Bronchial epithelial cell (primary cell): ENCODE measurements at regions not wholly inside any gene's neighbourhood (a gene's known extent, or its start where the extent isn't known, plus 50 kb on each side); places are given as distances from the start of the nearest gene placed in this dataset.

Source experiments
- DNase-seq: peaks from one replicate; pipeline ENCODE4 v3.0.0-alpha.2; 2010; ENCODE audit warnings: low read depth
- FAIRE-seq: peaks from 2 replicates; lab custom pipeline; 2011; peaks lifted over from hg19 to GRCh38; lab: Jason Lieb, UNC
- H3K27me3 ChIP-seq: 2 replicates; pipeline ENCODE4 v1.5.1; 2011; ENCODE audit warnings: low read length; ENCODE audit not compliant: control insufficient read depth, insufficient read depth
- H3K36me3 ChIP-seq: 2 replicates; pipeline ENCODE4 v1.5.1; 2011; ENCODE audit warnings: low read length; ENCODE audit not compliant: control insufficient read depth, insufficient read depth
- H3K4me3 ChIP-seq: 2 replicates; pipeline ENCODE4 v1.5.1; 2011; ENCODE audit warnings: mild to moderate bottlenecking, low read depth, low read length, control low read depth
- TF ChIP-seq, protein P1 (sequence below): IDR thresholded peaks from 2 replicates; pipeline ENCODE4 v1.5.1; 2011; ENCODE audit warnings: mild to moderate bottlenecking, moderate library complexity, low read length, control low read depth, inconsistent platforms; ENCODE audit not compliant: insufficient read depth, severe bottlenecking

GRCh38 chr16:87552072-87552718, 50.1 kb upstream of the JPH3 start:
- no peak overlapping the region for H3K4me3 ChIP-seq
- no peak for FAIRE-seq

GRCh38 chr16:87551487-87551886, 50.8 kb upstream of the JPH3 start:
- no peak for DNase-seq
- no peak for FAIRE-seq

More at GRCh38 chr16:87552072-87552718, 50.1 kb upstream of the JPH3 start:
- Histone ChIP-seq H3K36me3 (no peaks in the 10 kb centered on the region), H3K27me3 (peaks cover 3% of the 10 kb centered on the region)
- DNase-seq, result no peak
- TF ChIP-seq, protein P1, sequence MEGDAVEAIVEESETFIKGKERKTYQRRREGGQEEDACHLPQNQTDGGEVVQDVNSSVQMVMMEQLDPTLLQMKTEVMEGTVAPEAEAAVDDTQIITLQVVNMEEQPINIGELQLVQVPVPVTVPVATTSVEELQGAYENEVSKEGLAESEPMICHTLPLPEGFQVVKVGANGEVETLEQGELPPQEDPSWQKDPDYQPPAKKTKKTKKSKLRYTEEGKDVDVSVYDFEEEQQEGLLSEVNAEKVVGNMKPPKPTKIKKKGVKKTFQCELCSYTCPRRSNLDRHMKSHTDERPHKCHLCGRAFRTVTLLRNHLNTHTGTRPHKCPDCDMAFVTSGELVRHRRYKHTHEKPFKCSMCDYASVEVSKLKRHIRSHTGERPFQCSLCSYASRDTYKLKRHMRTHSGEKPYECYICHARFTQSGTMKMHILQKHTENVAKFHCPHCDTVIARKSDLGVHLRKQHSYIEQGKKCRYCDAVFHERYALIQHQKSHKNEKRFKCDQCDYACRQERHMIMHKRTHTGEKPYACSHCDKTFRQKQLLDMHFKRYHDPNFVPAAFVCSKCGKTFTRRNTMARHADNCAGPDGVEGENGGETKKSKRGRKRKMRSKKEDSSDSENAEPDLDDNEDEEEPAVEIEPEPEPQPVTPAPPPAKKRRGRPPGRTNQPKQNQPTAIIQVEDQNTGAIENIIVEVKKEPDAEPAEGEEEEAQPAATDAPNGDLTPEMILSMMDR, result no peak

DNA sequence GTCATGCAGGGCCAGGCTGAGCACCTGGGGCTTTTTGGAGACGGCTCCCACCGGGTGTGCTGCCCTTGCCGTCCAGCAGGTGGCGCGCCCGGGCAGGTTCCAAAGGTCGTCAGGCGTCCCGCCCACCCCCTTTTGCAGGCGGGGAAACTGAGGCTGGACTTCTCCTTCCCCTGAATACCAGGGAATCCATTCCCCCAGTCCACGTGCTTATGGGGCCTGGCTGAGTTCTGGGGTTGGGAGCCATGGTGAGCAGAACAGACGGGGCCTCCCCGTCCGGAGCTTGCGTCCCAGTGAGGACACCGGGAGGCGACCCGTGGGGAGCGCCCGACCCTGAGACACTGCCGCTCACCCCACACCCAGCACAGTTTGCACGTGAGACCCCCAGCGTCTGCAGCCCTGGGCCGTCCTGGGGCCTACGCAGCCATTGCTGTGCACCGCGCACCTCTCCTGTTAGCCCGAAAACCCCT, 51.8 kb upstream of the JPH3 start:
- Histone ChIP-seq H3K27me3 (peaks cover 3% of the 10 kb centered on the region), H3K4me3 (no peak overlapping the region), H3K36me3 (no peaks in the 10 kb centered on the region)
- FAIRE-seq, result no peak
- no peak for DNase-seq
- TF ChIP-seq, protein P1, result peak; percentile 91

More at GRCh38 chr16:87551487-87551886, 50.8 kb upstream of the JPH3 start:
- Histone ChIP-seq H3K27me3 (peaks cover 3% of the 10 kb centered on the region), H3K36me3 (no peaks in the 10 kb centered on the region), H3K4me3 (no peak overlapping the region)
- TF ChIP-seq, protein P1, result no peak

- H3K4me3 ChIP-seq, result no peak overlapping the region
- FAIRE-seq (peak; percentile 98), DNase-seq (no peak)
- peaks cover 1% of the 10 kb centered on the region for H3K27me3 ChIP-seq
- H3K36me3 ChIP-seq, result no peaks in the 10 kb centered on the region
- TF ChIP-seq, protein P1, result no peak
Measured at GRCh38 chr16:87549627-87550494, 52.4 kb upstream of the JPH3 start.

DNA sequence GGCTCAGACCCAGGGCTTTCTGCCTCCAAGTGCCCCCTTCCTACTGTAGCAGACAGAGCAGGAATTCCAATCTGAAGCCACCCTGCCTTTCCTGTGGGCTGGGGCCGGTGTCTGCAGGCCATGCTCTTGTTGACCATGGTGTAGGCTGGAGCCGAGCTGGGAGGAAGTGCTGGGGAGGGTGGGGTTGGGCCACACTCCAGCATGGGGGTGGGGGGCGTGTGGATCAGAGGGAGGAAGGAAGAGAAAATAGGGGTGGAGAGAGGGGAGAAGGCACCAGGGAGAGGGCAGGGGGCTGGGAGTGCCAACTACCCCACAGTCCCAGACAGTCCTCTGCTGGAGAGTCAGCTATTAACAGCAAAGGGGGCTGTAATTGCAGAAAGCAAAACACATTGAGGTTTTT, 54.3 kb upstream of the JPH3 start:
- FAIRE-seq, result no peak
- TF ChIP-seq, protein P1, result no peak
- Histone ChIP-seq H3K4me3 (no peak overlapping the region), H3K27me3 (no peaks in the 10 kb centered on the region), H3K36me3 (no peaks in the 10 kb centered on the region)
- DNase-seq, result no peak
